GM23338 (cell line): ENCODE measurements at regions not wholly inside any gene's neighbourhood (a gene's known extent, or its start where the extent isn't known, plus 50 kb on each side); places are given as distances from the start of the nearest gene placed in this dataset.

Experiments used
- ATAC-seq: fragments of 200-7000 bp; cut with Tn5 transposase; 3 replicates; pipeline ENCODE4 v1.9.1; 2020
- DNase-seq: peaks from one replicate; pipeline ENCODE4 v3.0.0-alpha.2; 2015; ENCODE audit warnings: low spot score
- H2AFZ ChIP-seq: fragments of 200-600 bp; sonication (generic); 2 replicates; pipeline ENCODE4 v1.8.0; 2016; ENCODE audit warnings: antibody characterized with exemption, mild to moderate bottlenecking, moderate library complexity
- H3F3A ChIP-seq: fragments of 200-600 bp; sonication (generic); replicated peaks from 2 replicates; pipeline ENCODE4 v1.8.0; 2017; ENCODE audit warnings: antibody characterized with exemption, mixed run types, low read depth
- H3K27ac ChIP-seq: fragments of 200-600 bp; sonication (generic); 2 replicates; pipeline ENCODE4 v1.6.1; 2016; ENCODE audit warnings: low read depth
- H3K27me3 ChIP-seq: fragments of 200-600 bp; sonication (generic); 2 replicates; pipeline ENCODE4 v1.8.0; 2016; ENCODE audit warnings: mild to moderate bottlenecking, mixed run types, moderate library complexity; ENCODE audit not compliant: insufficient read depth
- H3K36me3 ChIP-seq: fragments of 200-600 bp; sonication (generic); 2 replicates; pipeline ENCODE4 v1.8.0; 2016; ENCODE audit warnings: mild to moderate bottlenecking; ENCODE audit not compliant: insufficient read depth
- H3K4me1 ChIP-seq: fragments of 200-600 bp; sonication (generic); 2 replicates; pipeline ENCODE4 v1.8.0; 2016; ENCODE audit warnings: mild to moderate bottlenecking, moderate library complexity; ENCODE audit not compliant: insufficient read depth
- H3K4me2 ChIP-seq: fragments of 200-600 bp; sonication (generic); 2 replicates; pipeline ENCODE4 v1.7.1; 2017; ENCODE audit warnings: mixed run types
- H3K4me3 ChIP-seq: fragments of 200-600 bp; sonication (generic); 2 replicates; pipeline ENCODE4 v1.6.1; 2016; ENCODE audit warnings: mixed run types
- H3K79me2 ChIP-seq: fragments of 200-600 bp; sonication (generic); replicated peaks from 2 replicates; pipeline ENCODE4 v1.8.0; 2017; ENCODE audit warnings: mild to moderate bottlenecking; ENCODE audit not compliant: insufficient read depth
- H3K9me2 ChIP-seq: fragments of 200-600 bp; sonication (generic); 2 replicates; pipeline ENCODE4 v1.8.0; 2017; ENCODE audit not compliant: insufficient read depth
- H4K20me1 ChIP-seq: fragments of 200-600 bp; sonication (generic); replicated peaks from 2 replicates; pipeline ENCODE4 v1.8.0; 2017; ENCODE audit warnings: mild to moderate bottlenecking; ENCODE audit not compliant: insufficient read depth
- H3K27ac Mint-ChIP-seq: 2 replicates; pipeline ENCODE4 v1.8.0; 2020; ENCODE audit warnings: inconsistent platforms, mild to moderate bottlenecking, moderate library complexity, mixed read lengths
- H3K27me3 Mint-ChIP-seq: 3 replicates; pipeline ENCODE4 v1.8.0; 2022; ENCODE audit warnings: low read depth, mild to moderate bottlenecking, moderate library complexity, mixed read lengths, inconsistent platforms; ENCODE audit not compliant: insufficient read depth, poor library complexity
- H3K36me3 Mint-ChIP-seq: 3 replicates; pipeline ENCODE4 v1.8.0; 2021; ENCODE audit warnings: low read depth, mild to moderate bottlenecking, inconsistent platforms, moderate library complexity, mixed read lengths
- H3K4me1 Mint-ChIP-seq: 3 replicates; pipeline ENCODE4 v1.8.0; 2020; ENCODE audit warnings: mild to moderate bottlenecking, inconsistent platforms, mixed read lengths
- H3K4me3 Mint-ChIP-seq: 3 replicates; pipeline ENCODE4 v1.8.0; 2021; ENCODE audit warnings: moderate library complexity, mild to moderate bottlenecking, inconsistent platforms, mixed read lengths
- H3K9me3 Mint-ChIP-seq: 3 replicates; pipeline ENCODE4 v1.8.0; 2020; ENCODE audit warnings: moderate library complexity, mild to moderate bottlenecking, inconsistent platforms, mixed read lengths
- CTCF ChIP-seq, 2 experiments: fragments of 200-600 bp in 1 of 2; sonication (generic) in 1 of 2; conservative IDR thresholded peaks; 2 replicates each; pipeline versions ENCODE4 v1.5.1 to v1.6.1; 2016 to 2017; ENCODE audit warnings: antibody characterized with exemption in 2 of 2, low read depth in 2 of 2, mild to moderate bottlenecking in 2 of 2, moderate library complexity in 1 of 2
- ETS1 ChIP-seq: IDR thresholded peaks from 2 replicates; pipeline ENCODE4 v1.6.1; 2016; ENCODE audit warnings: antibody characterized with exemption
- POLR2AphosphoS5 ChIP-seq: IDR thresholded peaks from 2 replicates; pipeline ENCODE4 v1.6.1; 2016; ENCODE audit warnings: antibody characterized with exemption, low read depth
- REST ChIP-seq: IDR thresholded peaks from one replicate; pipeline ENCODE4 v1.6.1; 2018; ENCODE audit warnings: antibody characterized with exemption; ENCODE audit not compliant: unreplicated experiment
- STAT1 ChIP-seq: IDR thresholded peaks from one replicate; pipeline ENCODE4 v1.6.1; 2016; ENCODE audit warnings: antibody characterized with exemption; ENCODE audit not compliant: unreplicated experiment
- ZNF331 ChIP-seq: fragments of 250-450 bp; sonication (Bioruptor Pico); IDR thresholded peaks from 2 replicates; pipeline ENCODE4 v1.5.0; 2020; ENCODE audit warnings: low read depth, mild to moderate bottlenecking, moderate library complexity

GRCh38 chr11:81165164-81165563, 1568.5 kb downstream of the FAM181B start:
- Histone ChIP-seq H2AFZ (no peak overlapping the region), H3K27ac (no peak overlapping the region), H3K27me3 (no peaks in the 10 kb centered on the region), H3F3A (no peaks in the 10 kb centered on the region), H4K20me1 (no peaks in the 10 kb centered on the region), H3K4me3 (no peak overlapping the region), H3K4me2 (no peak overlapping the region), H3K36me3 (no peaks in the 10 kb centered on the region), H3K9me2 (no peaks in the 10 kb centered on the region), H3K4me1 (no peaks in the 10 kb centered on the region), H3K79me2 (no peaks in the 10 kb centered on the region)
- Mint-ChIP-seq H3K27ac (no peak overlapping the region), H3K27me3 (no peaks in the 10 kb centered on the region), H3K9me3 (no peaks in the 10 kb centered on the region), H3K4me1 (no peaks in the 10 kb centered on the region), H3K4me3 (no peak overlapping the region), H3K36me3 (no peaks in the 10 kb centered on the region)
- peak; percentile 58 for DNase-seq
- TF ChIP-seq STAT1, result no peak
- TF ChIP-seq CTCF (conservative IDR thresholded peaks at IDR 0.05; ENCODE audit: low read depth in 2 of 2), result peak; percentile 35 to 55; a peak in 3 of 4 replicates
- peak; percentile 79 for ATAC-seq

GRCh38 chr11:81159900-81160299, 1573.8 kb downstream of the FAM181B start:
- Histone ChIP-seq H3K36me3 (no peaks in the 10 kb centered on the region), H4K20me1 (no peaks in the 10 kb centered on the region), H3K4me3 (no peak overlapping the region), H3K79me2 (no peaks in the 10 kb centered on the region), H3K27ac (no peak overlapping the region), H3K27me3 (no peaks in the 10 kb centered on the region), H3K4me1 (no peaks in the 10 kb centered on the region), H3K4me2 (no peak overlapping the region), H3K9me2 (no peaks in the 10 kb centered on the region), H3F3A (no peaks in the 10 kb centered on the region), H2AFZ (no peak overlapping the region)
- DNase-seq, result no peak
- no peak overlapping the region for H3K4me3 Mint-ChIP-seq
- no peaks in the 10 kb centered on the region for H3K27me3 Mint-ChIP-seq
- TF ChIP-seq STAT1 (no peak), POLR2AphosphoS5 (no peak), ZNF331 (CRISPR knock-in tag) (no peak), REST (no peak), ETS1 (no peak)
- no peak for ATAC-seq
- no peaks in the 10 kb centered on the region for H3K36me3 Mint-ChIP-seq
- H3K27ac Mint-ChIP-seq, result no peak overlapping the region
- H3K4me1 Mint-ChIP-seq, result no peaks in the 10 kb centered on the region
- no peaks in the 10 kb centered on the region for H3K9me3 Mint-ChIP-seq
